HepG2 (cell line): ENCODE measurements at regions not wholly inside any gene's neighbourhood (a gene's known extent, or its start where the extent isn't known, plus 50 kb on each side); places are given as distances from the start of the nearest gene placed in this dataset.

ENCODE experiments used
- DNMT3B ChIP-seq: conservative IDR thresholded peaks from 2 replicates; pipeline ENCODE4 v1.6.1; 2016; ENCODE audit warnings: missing biosample characterization, control low read depth
- FIP1L1 ChIP-seq: fragments of 200-400 bp; formaldehyde crosslinking; IDR thresholded peaks from 2 replicates; pipeline ENCODE4 v1.6.1; 2018; ENCODE audit warnings: low read depth, mild to moderate bottlenecking, low read length, moderate library complexity, borderline replicate concordance; ENCODE audit not compliant: insufficient read depth
- IKZF1 ChIP-seq: fragments of 450-650 bp; IDR thresholded peaks from 2 replicates; pipeline ENCODE4 v1.7.1; 2016
- MATR3 ChIP-seq: sonication (generic); formaldehyde crosslinking; IDR thresholded peaks from 2 replicates; pipeline ENCODE4 v1.4.0; 2020; ENCODE audit warnings: missing genetic modification reagents
- NR3C1 ChIP-seq: sonication (generic); formaldehyde crosslinking; IDR thresholded peaks from 2 replicates; pipeline ENCODE4 v1.4.0; 2020; ENCODE audit warnings: missing genetic modification reagents
- RORA ChIP-seq: sonication (generic); formaldehyde crosslinking; IDR thresholded peaks from 2 replicates; pipeline ENCODE4 v1.5.0; 2020; ENCODE audit warnings: mild to moderate bottlenecking, missing genetic modification reagents, moderate library complexity
- SOX6 ChIP-seq, 2 experiments: fragments of 450-650 bp in 1 of 2; sonication (generic) in 1 of 2; formaldehyde crosslinking in 1 of 2; IDR thresholded peaks; 2 replicates each; pipeline versions ENCODE4 v1.4.0 to v1.6.1; 2017 to 2020; ENCODE audit warnings: antibody characterized with exemption in 1 of 2, mild to moderate bottlenecking in 1 of 2, missing genetic modification reagents in 1 of 2
- SP1 ChIP-seq, 2 experiments: fragments of 450-650 bp in 1 of 2; sonication (generic) in 1 of 2; formaldehyde crosslinking in 1 of 2; IDR thresholded peaks; 2 replicates each; pipeline versions ENCODE4 v1.4.0 to v1.6.1; 2016 to 2020; ENCODE audit warnings: missing genetic modification reagents in 1 of 2
- SRSF9 ChIP-seq: fragments of 200-400 bp; formaldehyde crosslinking; IDR thresholded peaks from 2 replicates; pipeline ENCODE4 v1.6.1; 2018; ENCODE audit warnings: borderline replicate concordance, mild to moderate bottlenecking, low read depth, low read length; ENCODE audit not compliant: insufficient read depth, poor library complexity, severe bottlenecking
- TCF7 ChIP-seq: sonication (generic); IDR thresholded peaks from 2 replicates; pipeline ENCODE4 v1.6.1; 2016; ENCODE audit warnings: antibody characterized with exemption, low read depth
- ZNF234 ChIP-seq: sonication (generic); formaldehyde crosslinking; conservative IDR thresholded peaks from 2 replicates; pipeline ENCODE4 v1.5.1; 2020; ENCODE audit warnings: mild to moderate bottlenecking, missing genetic modification reagents
- ZNF331 ChIP-seq: sonication (generic); formaldehyde crosslinking; IDR thresholded peaks from 2 replicates; pipeline ENCODE4 v1.4.0; 2020; ENCODE audit warnings: missing genetic modification reagents
- ZNF451 ChIP-seq: sonication (generic); formaldehyde crosslinking; IDR thresholded peaks from 2 replicates; pipeline ENCODE4 v1.5.0; 2020; ENCODE audit warnings: mild to moderate bottlenecking, missing genetic modification reagents
- ZNF510 ChIP-seq: sonication (generic); formaldehyde crosslinking; IDR thresholded peaks from 2 replicates; pipeline ENCODE4 v1.4.0; 2020; ENCODE audit warnings: low read depth, mild to moderate bottlenecking, missing genetic modification reagents
- ZNF552 ChIP-seq: sonication (generic); formaldehyde crosslinking; IDR thresholded peaks from 2 replicates; pipeline ENCODE4 v1.9.0; 2022; ENCODE audit warnings: missing genetic modification reagents, mild to moderate bottlenecking, borderline replicate concordance
- ZNF703 ChIP-seq: sonication (generic); formaldehyde crosslinking; IDR thresholded peaks from 2 replicates; pipeline ENCODE4 v1.5.1; 2020; ENCODE audit warnings: missing genetic modification reagents, mild to moderate bottlenecking, moderate library complexity, borderline replicate concordance
- TF ChIP-seq, protein P1 (sequence below): sonication (generic); formaldehyde crosslinking; IDR thresholded peaks from 2 replicates; pipeline ENCODE4 v1.4.0; 2020; ENCODE audit warnings: low read depth, mild to moderate bottlenecking, missing genetic modification reagents
- TF ChIP-seq, protein P2 (sequence below): sonication (generic); formaldehyde crosslinking; IDR thresholded peaks from 2 replicates; pipeline ENCODE4 v1.4.0; 2020; ENCODE audit warnings: missing genetic modification reagents, borderline replicate concordance
- TF ChIP-seq, protein P3 (sequence below): IDR thresholded peaks from 2 replicates; pipeline ENCODE4 v1.6.1; 2016; ENCODE audit warnings: low read depth
- TF ChIP-seq, protein P4 (sequence below): sonication (generic); formaldehyde crosslinking; IDR thresholded peaks from 2 replicates; pipeline ENCODE4 v1.9.0; 2022; ENCODE audit warnings: low read depth, missing genetic modification reagents

DNA sequence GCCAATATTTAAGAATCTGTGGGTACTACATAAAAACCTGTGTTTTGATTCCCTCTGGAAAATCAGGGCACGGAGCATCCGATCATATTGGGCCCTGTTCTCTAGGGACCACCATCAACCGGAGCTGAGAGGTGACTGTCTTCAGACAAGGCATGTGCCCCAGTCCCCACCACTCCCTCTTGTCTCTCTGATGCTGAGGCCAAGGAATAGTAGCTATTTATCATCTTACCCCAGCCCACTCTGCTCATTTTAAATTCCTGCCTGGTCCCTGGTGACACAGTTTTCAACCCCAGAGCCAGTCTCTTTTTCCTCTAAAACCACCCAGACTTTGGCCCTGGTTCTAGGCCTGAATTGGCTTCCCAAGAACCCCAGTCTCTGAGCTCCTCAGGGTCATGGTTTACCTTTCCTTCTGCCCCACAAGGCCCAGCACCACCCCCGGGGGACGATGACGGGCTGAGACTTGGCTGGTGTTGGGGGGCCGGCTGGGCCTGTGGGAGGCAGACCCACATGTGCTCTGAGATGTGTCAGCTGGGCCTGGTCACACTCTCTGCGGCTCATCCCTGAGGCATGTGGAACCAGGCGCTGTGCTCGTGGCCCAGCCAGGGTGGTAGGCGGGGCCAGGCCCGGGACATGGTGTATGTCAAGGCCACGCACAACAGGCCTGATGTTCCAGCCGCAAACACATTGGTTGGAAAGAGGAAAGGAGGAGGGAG is 114.4 kb downstream of the CEBPB start (continued):
- TF ChIP-seq SP1 (IDR thresholded peaks at IDR 0.05) (no peak), SP1 (CRISPR knock-in tag; IDR thresholded peaks at IDR 0.05) (peak; percentile 96), ZNF234 (0 out of 2 replicates have a peak, but pooled peaks have one; percentile 23), ZNF510 (peak; percentile 93; the same call in 1 of the 2 replicates), TCF7 (no peak), RORA (CRISPR knock-in tag) (no peak), ZNF451 (CRISPR knock-in tag) (peak; percentile 100), NR3C1 (no peak), IKZF1 (no peak), ZNF703 (CRISPR knock-in tag) (no peak; the same call in 1 of the 2 replicates), MATR3 (CRISPR knock-in tag) (no peak), ZNF331 (CRISPR knock-in tag) (peak; percentile 98), DNMT3B (CRISPR knock-in tag) (peak; percentile 99; the same call in 1 of the 2 replicates), SOX6 (IDR thresholded peaks at IDR 0.05) (no peak), SOX6 (CRISPR knock-in tag; IDR thresholded peaks at IDR 0.05) (no peak), FIP1L1 (no peak), ZNF552 (CRISPR knock-in tag) (peak; percentile 99), SRSF9 (no peak)
- TF ChIP-seq, protein P1, sequence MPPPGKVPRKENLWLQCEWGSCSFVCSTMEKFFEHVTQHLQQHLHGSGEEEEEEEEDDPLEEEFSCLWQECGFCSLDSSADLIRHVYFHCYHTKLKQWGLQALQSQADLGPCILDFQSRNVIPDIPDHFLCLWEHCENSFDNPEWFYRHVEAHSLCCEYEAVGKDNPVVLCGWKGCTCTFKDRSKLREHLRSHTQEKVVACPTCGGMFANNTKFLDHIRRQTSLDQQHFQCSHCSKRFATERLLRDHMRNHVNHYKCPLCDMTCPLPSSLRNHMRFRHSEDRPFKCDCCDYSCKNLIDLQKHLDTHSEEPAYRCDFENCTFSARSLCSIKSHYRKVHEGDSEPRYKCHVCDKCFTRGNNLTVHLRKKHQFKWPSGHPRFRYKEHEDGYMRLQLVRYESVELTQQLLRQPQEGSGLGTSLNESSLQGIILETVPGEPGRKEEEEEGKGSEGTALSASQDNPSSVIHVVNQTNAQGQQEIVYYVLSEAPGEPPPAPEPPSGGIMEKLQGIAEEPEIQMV: peak; percentile 95
- TF ChIP-seq, protein P2, sequence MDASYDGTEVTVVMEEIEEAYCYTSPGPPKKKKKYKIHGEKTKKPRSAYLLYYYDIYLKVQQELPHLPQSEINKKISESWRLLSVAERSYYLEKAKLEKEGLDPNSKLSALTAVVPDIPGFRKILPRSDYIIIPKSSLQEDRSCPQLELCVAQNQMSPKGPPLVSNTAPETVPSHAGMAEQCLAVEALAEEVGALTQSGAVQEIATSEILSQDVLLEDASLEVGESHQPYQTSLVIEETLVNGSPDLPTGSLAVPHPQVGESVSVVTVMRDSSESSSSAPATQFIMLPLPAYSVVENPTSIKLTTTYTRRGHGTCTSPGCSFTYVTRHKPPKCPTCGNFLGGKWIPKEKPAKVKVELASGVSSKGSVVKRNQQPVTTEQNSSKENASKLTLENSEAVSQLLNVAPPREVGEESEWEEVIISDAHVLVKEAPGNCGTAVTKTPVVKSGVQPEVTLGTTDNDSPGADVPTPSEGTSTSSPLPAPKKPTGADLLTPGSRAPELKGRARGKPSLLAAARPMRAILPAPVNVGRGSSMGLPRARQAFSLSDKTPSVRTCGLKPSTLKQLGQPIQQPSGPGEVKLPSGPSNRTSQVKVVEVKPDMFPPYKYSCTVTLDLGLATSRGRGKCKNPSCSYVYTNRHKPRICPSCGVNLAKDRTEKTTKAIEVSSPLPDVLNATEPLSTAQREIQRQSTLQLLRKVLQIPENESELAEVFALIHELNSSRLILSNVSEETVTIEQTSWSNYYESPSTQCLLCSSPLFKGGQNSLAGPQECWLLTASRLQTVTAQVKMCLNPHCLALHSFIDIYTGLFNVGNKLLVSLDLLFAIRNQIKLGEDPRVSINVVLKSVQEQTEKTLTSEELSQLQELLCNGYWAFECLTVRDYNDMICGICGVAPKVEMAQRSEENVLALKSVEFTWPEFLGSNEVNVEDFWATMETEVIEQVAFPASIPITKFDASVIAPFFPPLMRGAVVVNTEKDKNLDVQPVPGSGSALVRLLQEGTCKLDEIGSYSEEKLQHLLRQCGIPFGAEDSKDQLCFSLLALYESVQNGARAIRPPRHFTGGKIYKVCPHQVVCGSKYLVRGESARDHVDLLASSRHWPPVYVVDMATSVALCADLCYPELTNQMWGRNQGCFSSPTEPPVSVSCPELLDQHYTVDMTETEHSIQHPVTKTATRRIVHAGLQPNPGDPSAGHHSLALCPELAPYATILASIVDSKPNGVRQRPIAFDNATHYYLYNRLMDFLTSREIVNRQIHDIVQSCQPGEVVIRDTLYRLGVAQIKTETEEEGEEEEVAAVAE: peak; percentile 96
- TF ChIP-seq, protein P3, sequence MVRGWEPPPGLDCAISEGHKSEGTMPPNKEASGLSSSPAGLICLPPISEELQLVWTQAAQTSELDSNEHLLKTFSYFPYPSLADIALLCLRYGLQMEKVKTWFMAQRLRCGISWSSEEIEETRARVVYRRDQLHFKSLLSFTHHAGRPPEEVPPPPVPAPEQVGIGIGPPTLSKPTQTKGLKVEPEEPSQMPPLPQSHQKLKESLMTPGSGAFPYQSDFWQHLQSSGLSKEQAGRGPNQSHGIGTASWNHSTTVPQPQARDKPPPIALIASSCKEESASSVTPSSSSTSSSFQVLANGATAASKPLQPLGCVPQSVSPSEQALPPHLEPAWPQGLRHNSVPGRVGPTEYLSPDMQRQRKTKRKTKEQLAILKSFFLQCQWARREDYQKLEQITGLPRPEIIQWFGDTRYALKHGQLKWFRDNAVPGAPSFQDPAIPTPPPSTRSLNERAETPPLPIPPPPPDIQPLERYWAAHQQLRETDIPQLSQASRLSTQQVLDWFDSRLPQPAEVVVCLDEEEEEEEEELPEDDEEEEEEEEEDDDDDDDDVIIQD (CRISPR knock-in tag): peak; percentile 86; the same call in 1 of the 2 replicates
- TF ChIP-seq, protein P4, sequence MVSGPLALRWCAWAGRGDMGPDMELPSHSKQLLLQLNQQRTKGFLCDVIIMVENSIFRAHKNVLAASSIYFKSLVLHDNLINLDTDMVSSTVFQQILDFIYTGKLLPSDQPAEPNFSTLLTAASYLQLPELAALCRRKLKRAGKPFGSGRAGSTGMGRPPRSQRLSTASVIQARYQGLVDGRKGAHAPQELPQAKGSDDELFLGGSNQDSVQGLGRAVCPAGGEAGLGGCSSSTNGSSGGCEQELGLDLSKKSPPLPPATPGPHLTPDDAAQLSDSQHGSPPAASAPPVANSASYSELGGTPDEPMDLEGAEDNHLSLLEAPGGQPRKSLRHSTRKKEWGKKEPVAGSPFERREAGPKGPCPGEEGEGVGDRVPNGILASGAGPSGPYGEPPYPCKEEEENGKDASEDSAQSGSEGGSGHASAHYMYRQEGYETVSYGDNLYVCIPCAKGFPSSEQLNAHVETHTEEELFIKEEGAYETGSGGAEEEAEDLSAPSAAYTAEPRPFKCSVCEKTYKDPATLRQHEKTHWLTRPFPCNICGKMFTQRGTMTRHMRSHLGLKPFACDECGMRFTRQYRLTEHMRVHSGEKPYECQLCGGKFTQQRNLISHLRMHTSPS (CRISPR knock-in tag): peak; percentile 91
